ENCODE measurements at regions not wholly inside any gene's neighbourhood (a gene's known extent, or its start where the extent isn't known, plus 50 kb on each side); places are given as distances from the start of the nearest gene placed in this dataset.
"Not testable (repeated sequence)": the region's sequence is repeated elsewhere in the genome, so short reads cannot be mapped to it uniquely, and the experiment has no call there.

DNA sequence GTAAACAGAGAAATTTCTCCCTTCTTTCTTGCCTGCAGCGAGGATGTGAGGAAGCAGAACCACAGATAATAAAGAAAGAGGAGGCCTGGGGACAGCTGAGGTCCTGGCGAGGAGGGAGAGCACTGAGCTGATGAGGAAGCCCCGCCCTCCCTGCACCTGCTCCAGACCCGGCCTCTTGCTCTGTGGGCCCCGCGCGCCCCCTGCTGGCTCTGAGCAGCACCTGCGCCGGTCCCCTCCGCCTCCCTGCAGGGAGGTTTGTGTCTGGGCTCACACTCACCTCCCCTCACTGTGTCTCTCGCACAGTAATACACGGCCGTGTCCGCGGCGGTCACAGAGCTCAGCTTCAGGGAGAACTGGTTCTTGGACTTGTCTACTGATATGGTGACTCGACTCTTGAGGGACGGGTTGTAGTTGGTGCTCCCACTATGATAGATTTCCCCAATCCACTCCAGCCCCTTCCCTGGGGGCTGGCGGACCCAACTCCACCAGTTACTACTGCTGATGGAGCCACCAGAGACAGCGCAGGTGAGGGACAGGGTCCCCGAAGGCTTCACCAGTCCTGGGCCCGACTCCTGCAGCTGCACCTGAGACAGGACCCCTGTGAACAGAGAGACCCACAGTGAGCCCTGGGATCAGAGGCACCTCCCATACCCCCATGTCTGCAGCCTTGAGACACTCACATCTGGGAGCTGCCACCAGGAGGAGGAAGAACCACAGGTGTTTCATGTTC is 485.4 kb downstream of the TMEM121 start:
- not testable (repeated sequence) for H3K9me3 Mint-ChIP-seq; H3K27me3 Mint-ChIP-seq (ENCODE audit: low read depth); H3K36me3 Mint-ChIP-seq (ENCODE audit: low read depth); H3K4me3 Mint-ChIP-seq
- Mint-ChIP-seq H3K27ac (peak overlapping the region; percentile 62), H3K4me1 (ENCODE audit: low read depth) (peaks cover 41% of the 10 kb centered on the region)

DNA sequence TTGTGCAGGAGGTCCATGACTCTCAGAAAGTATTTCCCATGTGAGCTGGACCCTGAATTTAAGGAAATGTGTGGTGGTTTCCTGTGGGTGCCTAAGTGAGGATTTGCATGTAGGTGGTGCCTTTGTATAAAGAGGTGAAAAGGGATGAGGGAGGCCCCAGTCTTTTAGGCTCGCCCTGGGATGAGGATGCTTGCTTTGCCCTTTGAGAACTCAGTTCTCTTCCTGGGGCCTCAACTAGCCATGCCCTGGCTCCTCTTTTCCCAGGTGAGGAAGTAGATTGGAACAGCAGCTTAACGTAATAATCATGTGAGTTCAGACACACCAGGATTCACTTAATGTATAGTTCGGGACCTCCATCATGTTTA is 486.0 kb downstream of the TMEM121 start:
- not testable (repeated sequence) for H3K4me3 Mint-ChIP-seq; H3K27me3 Mint-ChIP-seq (ENCODE audit: low read depth); H3K36me3 Mint-ChIP-seq (ENCODE audit: low read depth); H3K9me3 Mint-ChIP-seq
- peak overlapping the region; percentile 62 for H3K27ac Mint-ChIP-seq
- peaks cover 41% of the 10 kb centered on the region for H3K4me1 Mint-ChIP-seq (ENCODE audit: low read depth)

DNA sequence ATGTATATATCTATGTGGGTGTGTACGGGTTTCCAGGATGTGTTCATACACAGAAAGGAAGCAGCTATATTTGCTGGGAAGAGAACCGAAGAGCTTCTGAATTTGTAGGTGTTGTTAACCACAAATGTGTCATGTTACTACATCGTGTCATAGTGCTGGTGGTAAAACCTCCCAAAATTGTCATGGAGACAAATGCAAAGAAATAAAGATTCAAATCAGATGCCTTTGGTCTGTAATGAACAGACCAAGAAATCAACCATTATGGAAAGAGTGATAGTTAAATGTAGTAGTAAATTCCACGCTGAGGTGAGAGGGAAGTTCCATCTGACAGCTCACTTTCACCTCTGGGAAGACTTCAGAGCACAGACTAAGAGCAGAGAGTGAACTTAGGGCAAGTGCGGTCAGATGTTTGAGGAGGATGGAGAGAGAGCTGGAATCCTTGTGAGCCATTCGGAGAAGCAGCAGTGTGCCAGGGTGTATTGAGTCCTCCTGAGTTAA is 487.5 kb downstream of the TMEM121 start:
- H3K27ac Mint-ChIP-seq = peak overlapping the region; percentile 89
- H3K9me3 Mint-ChIP-seq = no peaks in the 10 kb centered on the region
- peaks cover 1% of the 10 kb centered on the region for H3K36me3 Mint-ChIP-seq (ENCODE audit: low read depth)
- H3K4me1 Mint-ChIP-seq (ENCODE audit: low read depth) = peaks cover 38% of the 10 kb centered on the region
- peak overlapping the region; percentile 64 for H3K4me3 Mint-ChIP-seq
- H3K27me3 Mint-ChIP-seq (ENCODE audit: low read depth) = no peaks in the 10 kb centered on the region

- not testable (repeated sequence) for H3K9me3 Mint-ChIP-seq; H3K4me3 Mint-ChIP-seq; H3K27ac Mint-ChIP-seq; H3K36me3 Mint-ChIP-seq (ENCODE audit: low read depth); H3K27me3 Mint-ChIP-seq (ENCODE audit: low read depth)
- H3K4me1 Mint-ChIP-seq (ENCODE audit: low read depth) = peaks cover 40% of the 10 kb centered on the region
Observed at GRCh38 chr14:106017952-106018351, 491.6 kb downstream of the TMEM121 start.

GRCh38 chr14:106021832-106022231 is 495.4 kb downstream of the TMEM121 start:
- Mint-ChIP-seq H3K27ac (peak overlapping the region; percentile 52), H3K9me3 (peaks cover 16% of the 10 kb centered on the region), H3K36me3 (ENCODE audit: low read depth) (peaks cover 13% of the 10 kb centered on the region), H3K4me3 (no peak overlapping the region), H3K27me3 (ENCODE audit: low read depth) (peaks cover 4% of the 10 kb centered on the region), H3K4me1 (ENCODE audit: low read depth) (peaks cover 50% of the 10 kb centered on the region)

DNA sequence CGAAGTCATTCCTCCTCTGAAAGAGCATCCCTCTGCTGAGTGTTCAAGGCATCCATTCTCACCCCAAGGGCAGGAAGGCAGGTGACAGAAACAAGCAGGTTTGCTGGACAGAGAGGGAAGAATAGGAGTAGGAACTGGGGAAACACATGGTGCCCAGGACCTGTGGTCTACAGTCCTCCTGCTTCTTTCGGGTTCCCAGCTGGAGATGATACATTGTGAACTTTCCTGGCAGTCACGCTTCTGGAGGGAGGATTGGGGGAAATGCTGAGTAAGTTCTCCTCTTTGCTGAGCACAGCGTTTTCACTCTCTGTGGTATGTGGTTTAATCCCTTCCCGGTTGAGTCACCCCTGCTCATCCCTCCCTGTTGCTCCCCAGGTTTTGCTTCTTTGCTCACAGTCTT is 496.3 kb downstream of the TMEM121 start:
- H3K27me3 Mint-ChIP-seq (ENCODE audit: low read depth); H3K4me3 Mint-ChIP-seq: not testable (repeated sequence)
- Mint-ChIP-seq H3K4me1 (ENCODE audit: low read depth) (peaks cover 50% of the 10 kb centered on the region), H3K27ac (peak overlapping the region; percentile 5), H3K36me3 (ENCODE audit: low read depth) (peaks cover 13% of the 10 kb centered on the region), H3K9me3 (peaks cover 16% of the 10 kb centered on the region)

DNA sequence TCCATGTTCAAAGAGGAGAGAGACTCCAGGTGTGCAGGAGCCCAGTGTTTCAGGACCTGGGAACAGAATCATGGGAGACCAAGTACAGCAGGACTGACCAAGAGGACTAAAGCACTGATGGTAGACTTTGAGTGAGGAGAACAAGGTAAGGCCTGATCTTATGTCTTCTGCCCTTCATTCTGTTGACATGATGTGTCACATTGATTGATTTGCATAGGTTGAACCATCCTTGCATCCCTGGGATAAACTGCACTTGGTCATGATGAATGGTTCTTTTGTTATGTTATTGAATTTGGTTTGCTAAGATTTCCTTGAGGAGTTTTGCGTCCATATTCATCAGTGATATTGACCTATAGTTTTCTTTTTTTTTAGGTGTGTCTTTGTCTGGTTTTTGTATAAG is 497.0 kb downstream of the TMEM121 start:
- H3K9me3 Mint-ChIP-seq = peaks cover 16% of the 10 kb centered on the region

DNA sequence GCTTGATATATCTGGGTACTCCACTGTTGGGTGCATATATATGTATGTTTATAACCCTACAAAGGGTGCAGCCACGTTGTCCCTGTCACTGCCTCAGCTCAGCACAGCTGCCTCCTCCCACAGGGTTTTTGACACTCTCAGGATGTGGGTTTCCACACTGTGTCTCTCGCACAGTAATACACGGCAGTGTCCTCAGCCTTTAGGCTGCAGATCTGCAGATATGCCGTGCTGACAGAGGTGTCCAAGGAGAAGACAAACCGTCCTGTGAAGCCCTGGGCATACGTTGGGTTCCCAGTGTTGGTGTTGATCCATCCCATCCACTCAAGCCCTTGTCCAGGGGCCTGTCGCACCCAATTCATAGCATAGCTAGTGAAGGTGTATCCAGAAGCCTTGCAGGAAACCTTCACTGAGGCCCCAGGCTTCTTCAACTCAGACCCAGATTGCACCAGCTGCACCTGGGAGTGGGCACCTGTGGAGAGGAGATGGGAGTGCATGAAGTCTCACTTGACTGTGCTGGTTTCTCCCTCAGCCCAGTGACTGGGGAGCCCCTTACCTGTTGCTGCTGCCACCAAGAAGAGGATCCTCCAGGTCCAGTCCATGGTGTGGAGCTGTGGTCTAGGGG is 498.7 kb downstream of the TMEM121 start:
- Mint-ChIP-seq H3K27me3 (ENCODE audit: low read depth) (peaks cover 4% of the 10 kb centered on the region), H3K4me1 (ENCODE audit: low read depth) (peaks cover 50% of the 10 kb centered on the region), H3K4me3 (peak overlapping the region; percentile 60), H3K9me3 (peaks cover 16% of the 10 kb centered on the region), H3K36me3 (ENCODE audit: low read depth) (peaks cover 13% of the 10 kb centered on the region), H3K27ac (peak overlapping the region; percentile 69)

More for the DNA sequence above, 497.0 kb downstream of the TMEM121 start:
- Mint-ChIP-seq H3K27ac (peak overlapping the region; percentile 16), H3K36me3 (ENCODE audit: low read depth) (peaks cover 13% of the 10 kb centered on the region), H3K4me3 (no peak overlapping the region), H3K27me3 (ENCODE audit: low read depth) (peaks cover 4% of the 10 kb centered on the region), H3K4me1 (ENCODE audit: low read depth) (peaks cover 50% of the 10 kb centered on the region)

GRCh38 chr14:106026026-106026425 is 499.6 kb downstream of the TMEM121 start:
- H3K27me3 Mint-ChIP-seq (ENCODE audit: low read depth) = peaks cover 1% of the 10 kb centered on the region
- no peak overlapping the region for H3K27ac Mint-ChIP-seq
- H3K4me1 Mint-ChIP-seq (ENCODE audit: low read depth) = peaks cover 47% of the 10 kb centered on the region
- H3K9me3 Mint-ChIP-seq = peaks cover 16% of the 10 kb centered on the region
- H3K36me3 Mint-ChIP-seq (ENCODE audit: low read depth) = peaks cover 13% of the 10 kb centered on the region
- H3K4me3 Mint-ChIP-seq = no peak overlapping the region

GRCh38 chr14:106027759-106028158 is 501.4 kb downstream of the TMEM121 start:
- Mint-ChIP-seq H3K4me1 (ENCODE audit: low read depth) (peaks cover 31% of the 10 kb centered on the region), H3K9me3 (peaks cover 16% of the 10 kb centered on the region), H3K36me3 (ENCODE audit: low read depth) (peaks cover 13% of the 10 kb centered on the region)
- H3K27me3 Mint-ChIP-seq (ENCODE audit: low read depth); H3K27ac Mint-ChIP-seq; H3K4me3 Mint-ChIP-seq: not testable (repeated sequence)

DNA sequence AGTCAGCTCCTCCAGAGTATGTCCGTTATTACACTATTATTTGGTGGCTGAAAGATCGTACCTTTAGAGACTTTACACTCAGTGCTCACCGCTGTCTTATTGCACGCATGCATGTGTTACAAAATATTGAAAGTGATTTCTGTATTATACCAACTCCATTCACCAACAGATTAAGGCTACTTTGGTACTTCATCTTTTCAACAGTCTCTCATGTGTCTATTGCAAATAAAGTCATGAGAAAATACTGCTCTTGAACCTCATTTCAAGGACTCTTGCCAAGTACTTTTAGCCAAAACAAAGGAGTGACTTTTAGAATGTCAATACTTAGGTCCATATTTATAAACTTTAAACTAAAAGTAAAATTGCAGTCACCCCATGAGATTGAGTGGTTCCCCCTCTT is 503.6 kb downstream of the TMEM121 start:
- H3K27ac Mint-ChIP-seq = no peak overlapping the region

GRCh38 chr14:106037380-106037779 is 511.0 kb downstream of the TMEM121 start:
- Mint-ChIP-seq H3K4me1 (ENCODE audit: low read depth) (peaks cover 6% of the 10 kb centered on the region), H3K4me3 (no peak overlapping the region), H3K27ac (no peak overlapping the region), H3K27me3 (ENCODE audit: low read depth) (no peaks in the 10 kb centered on the region), H3K36me3 (ENCODE audit: low read depth) (no peaks in the 10 kb centered on the region), H3K9me3 (no peaks in the 10 kb centered on the region)

More for the DNA sequence above, 503.6 kb downstream of the TMEM121 start:
- Mint-ChIP-seq H3K36me3 (ENCODE audit: low read depth) (no peaks in the 10 kb centered on the region), H3K9me3 (peaks cover under 1% of the 10 kb centered on the region), H3K27me3 (ENCODE audit: low read depth) (no peaks in the 10 kb centered on the region), H3K4me3 (no peak overlapping the region), H3K4me1 (ENCODE audit: low read depth) (peaks cover 18% of the 10 kb centered on the region)

GRCh38 chr14:106038263-106038662 is 511.9 kb downstream of the TMEM121 start:
- peaks cover 4% of the 10 kb centered on the region for H3K27me3 Mint-ChIP-seq (ENCODE audit: low read depth)
- H3K27ac Mint-ChIP-seq = no peak overlapping the region
- H3K4me3 Mint-ChIP-seq = no peak overlapping the region
- no peaks in the 10 kb centered on the region for H3K9me3 Mint-ChIP-seq
- H3K4me1 Mint-ChIP-seq (ENCODE audit: low read depth) = peaks cover 6% of the 10 kb centered on the region
- no peaks in the 10 kb centered on the region for H3K36me3 Mint-ChIP-seq (ENCODE audit: low read depth)

DNA sequence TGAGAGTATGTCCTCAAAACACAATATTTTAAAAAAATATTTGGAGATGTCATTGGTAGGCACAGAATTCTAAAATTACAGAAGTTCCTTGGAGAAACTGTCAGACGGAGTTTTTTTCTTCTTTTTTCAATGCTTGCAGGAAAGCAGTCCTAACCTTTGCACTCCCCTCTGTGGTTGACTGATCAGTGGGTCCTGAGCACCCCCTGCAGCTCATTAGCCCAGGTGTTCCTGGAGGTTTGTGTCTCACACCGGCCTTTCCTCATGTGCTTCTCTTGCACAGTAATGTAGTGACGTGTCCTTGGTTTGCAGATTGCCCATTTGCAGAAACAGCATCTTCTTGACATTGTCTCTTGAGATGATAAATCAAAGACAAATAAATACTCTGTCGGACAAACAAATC is 513.0 kb downstream of the TMEM121 start:
- peaks cover 4% of the 10 kb centered on the region for H3K27me3 Mint-ChIP-seq (ENCODE audit: low read depth)
- H3K4me1 Mint-ChIP-seq (ENCODE audit: low read depth) = peaks cover 5% of the 10 kb centered on the region
- no peak overlapping the region for H3K4me3 Mint-ChIP-seq
- no peak overlapping the region for H3K27ac Mint-ChIP-seq
- no peaks in the 10 kb centered on the region for H3K36me3 Mint-ChIP-seq (ENCODE audit: low read depth)
- H3K9me3 Mint-ChIP-seq = no peaks in the 10 kb centered on the region

DNA sequence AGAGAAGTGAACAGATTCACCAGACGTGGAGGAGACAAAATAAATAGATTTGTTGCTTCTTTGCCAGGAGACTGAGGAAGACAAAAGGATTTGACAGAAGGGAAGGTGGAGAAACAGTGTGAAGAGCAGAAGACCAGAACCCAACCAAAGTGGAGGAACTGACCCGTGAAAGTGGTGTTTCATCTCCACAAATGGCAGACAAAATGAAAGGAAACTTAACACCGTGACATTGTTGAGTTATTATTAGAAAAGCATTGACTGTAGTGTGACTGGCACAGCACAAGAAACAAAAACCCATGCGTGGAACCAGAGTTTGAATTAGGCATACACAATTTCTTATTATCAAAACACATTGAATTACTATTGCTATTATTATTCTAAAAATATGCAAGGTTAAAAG is 518.1 kb downstream of the TMEM121 start:
- H3K27ac Mint-ChIP-seq = no peak overlapping the region
- H3K9me3 Mint-ChIP-seq = no peaks in the 10 kb centered on the region
- H3K27me3 Mint-ChIP-seq (ENCODE audit: low read depth) = peaks cover 7% of the 10 kb centered on the region
- H3K36me3 Mint-ChIP-seq (ENCODE audit: low read depth) = no peaks in the 10 kb centered on the region
- H3K4me3 Mint-ChIP-seq = no peak overlapping the region
- H3K4me1 Mint-ChIP-seq (ENCODE audit: low read depth) = peaks cover 6% of the 10 kb centered on the region
